Left lobe of liver (tissue), 2 donors: ENCODE measurements at regions not wholly inside any gene's neighbourhood (a gene's known extent, or its start where the extent isn't known, plus 50 kb on each side); places are given as distances from the start of the nearest gene placed in this dataset.
A peak's percentile ranks its signal among the peaks of the same experiment; 100 is the strongest.

ENCODE experiments used
- ATAC-seq: fragments of 200-7000 bp; cut with Tn5 transposase; one replicate; pipeline ENCODE4 v1.9.1; 2020; ENCODE audit warnings: mild to moderate bottlenecking, moderate library complexity
- DNase-seq: peaks from one replicate; pipeline ENCODE4 v3.0.0-alpha.2; 2020; ENCODE audit warnings: low spot score
- donor health status: DM: no; HTN: no; CAD: no; lungs with moderate emphysema.
- donor health status: DM: no; HTN: yes; CAD: no.

GRCh38 chr16:86052115-86052670 is 153.2 kb downstream of the IRF8 start:
- DNase-seq (no peak), ATAC-seq (no peak)

DNA sequence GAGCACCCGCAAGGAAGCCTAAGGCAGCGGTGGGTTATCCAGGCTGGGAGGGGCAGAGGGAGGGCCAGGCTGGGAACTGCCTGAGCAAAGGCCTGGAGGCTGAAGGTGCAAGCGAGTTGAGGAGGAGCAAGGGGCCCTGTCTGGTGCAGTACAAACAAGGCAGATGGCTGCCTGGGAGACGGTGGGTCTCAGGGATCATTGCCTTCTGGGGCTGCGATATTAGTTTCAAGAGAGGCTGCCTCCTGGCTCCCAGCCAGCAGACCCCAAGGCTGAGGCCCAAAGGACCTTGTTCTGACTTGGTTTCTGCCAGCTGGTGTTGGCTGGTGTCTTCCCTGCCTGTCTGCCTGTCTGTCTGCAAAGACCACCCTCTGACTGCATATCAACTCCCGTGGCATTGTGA is 154.0 kb downstream of the IRF8 start:
- DNase-seq (no peak), ATAC-seq (no peak)

DNA sequence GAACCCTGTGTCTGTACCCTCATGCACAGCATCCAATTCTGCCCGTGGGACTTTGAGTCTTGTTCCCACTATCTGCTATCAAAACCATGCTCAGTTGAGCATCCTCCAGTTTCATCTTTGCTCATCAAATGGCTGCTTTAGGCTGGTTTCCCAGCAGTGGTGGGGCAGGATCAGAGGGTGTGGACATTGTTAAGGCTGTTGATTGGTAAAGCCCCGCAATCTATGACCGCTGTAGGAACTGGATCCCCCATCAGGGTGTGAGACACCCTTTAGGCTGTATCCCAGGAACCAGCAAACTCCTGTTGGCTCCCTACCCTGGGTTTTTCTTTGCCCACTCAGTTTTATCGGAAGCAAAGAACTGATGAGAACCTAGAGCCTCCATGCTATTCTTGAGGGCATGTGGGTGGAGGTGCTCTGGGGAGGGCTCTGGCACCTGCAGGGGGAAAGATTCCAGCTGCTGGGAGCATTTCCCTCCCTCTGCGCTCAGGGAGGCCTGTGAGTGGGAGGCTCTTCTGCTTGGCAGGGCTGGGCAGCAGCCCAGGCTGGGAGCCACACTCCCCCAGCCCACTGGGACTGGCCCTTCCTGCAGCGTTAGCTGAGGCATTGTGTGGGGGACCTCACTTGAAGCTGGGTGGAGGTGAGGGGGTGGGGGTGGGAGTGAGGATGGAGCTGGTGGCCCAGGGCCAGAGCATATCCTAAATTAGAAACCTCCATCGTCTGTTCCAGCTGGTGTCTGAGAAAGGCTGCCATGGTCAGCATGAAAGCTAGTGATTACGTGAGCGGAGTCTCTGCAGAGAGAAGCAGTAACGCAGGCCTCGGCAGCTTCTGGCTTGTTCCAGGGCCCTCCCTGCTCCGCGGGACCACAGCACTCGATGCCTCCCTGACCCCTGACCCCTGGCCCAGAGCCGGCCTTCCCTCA is 160.6 kb downstream of the IRF8 start:
- ATAC-seq (peak; percentile 53), DNase-seq (no peak)

GRCh38 chr16:86060381-86061317 is 161.7 kb downstream of the IRF8 start:
- no peak for ATAC-seq
- no peak for DNase-seq

DNA sequence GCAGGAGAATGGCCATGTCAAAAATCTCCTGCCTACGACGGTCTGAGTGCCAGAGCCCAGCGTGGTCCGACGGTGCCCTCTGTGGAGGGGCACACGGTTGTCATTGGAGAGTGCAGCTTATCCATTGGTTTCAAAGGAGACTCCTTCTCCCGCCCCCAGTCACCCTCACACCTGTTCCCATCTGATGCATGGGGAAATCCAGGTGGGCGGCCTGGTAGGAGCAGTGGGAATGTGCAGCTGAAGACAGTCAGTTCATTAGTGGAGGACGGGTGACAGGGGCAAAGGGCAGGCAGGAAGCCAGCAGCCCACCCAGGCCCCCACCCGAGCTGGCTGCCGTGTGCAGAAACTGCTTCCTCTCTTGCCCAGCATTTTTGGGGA is 162.3 kb downstream of the IRF8 start:
- no peak for ATAC-seq
- DNase-seq = no peak

- no peak for DNase-seq
Observed at GRCh38 chr16:86061721-86062120, 162.8 kb downstream of the IRF8 start.

DNA sequence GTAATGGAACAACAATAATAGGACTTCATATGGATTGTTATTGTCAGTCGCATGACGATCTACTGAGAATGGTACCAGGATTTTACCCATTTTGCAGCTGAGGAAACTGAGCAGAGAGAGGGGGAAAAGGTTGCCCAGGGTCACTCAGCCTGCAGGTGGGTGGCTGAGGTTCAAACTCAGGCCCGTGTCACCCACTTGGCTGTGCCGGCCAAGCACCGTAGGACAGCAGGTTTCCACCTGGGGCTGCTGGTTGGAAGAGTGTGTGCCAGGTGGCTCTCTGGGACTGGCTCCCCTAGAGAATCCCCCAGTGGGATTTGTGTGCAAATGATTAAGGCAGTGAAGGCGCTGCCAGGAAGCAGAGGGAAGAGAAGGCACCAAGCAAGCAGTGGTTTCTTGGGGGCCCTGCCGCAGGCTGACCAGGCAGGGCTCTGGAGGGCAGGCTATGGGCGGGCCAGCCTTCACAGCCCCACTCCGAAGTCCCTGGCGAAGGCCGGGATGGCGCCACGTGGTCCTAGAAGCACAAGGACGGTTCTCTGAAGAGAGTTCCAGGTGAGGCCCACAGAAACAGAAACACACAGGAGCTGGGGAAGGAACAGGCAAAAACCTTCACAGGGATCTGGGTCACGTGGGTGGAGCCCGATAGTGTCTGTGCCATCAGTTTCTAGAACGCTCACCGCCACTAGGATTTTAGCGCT is 163.5 kb downstream of the IRF8 start:
- ATAC-seq = no peak
- no peak for DNase-seq

More at GRCh38 chr16:86061721-86062120, 162.8 kb downstream of the IRF8 start:
- no peak for ATAC-seq

GRCh38 chr16:86063760-86064405 is 164.9 kb downstream of the IRF8 start:
- no peak for ATAC-seq
- no peak for DNase-seq

- DNase-seq (no peak), ATAC-seq (no peak)
Observed at GRCh38 chr16:86064431-86065250, 165.7 kb downstream of the IRF8 start.

GRCh38 chr16:86065711-86066110 is 166.7 kb downstream of the IRF8 start:
- no peak for DNase-seq
- no peak for ATAC-seq

GRCh38 chr16:86066811-86067210 is 167.8 kb downstream of the IRF8 start:
- DNase-seq (no peak), ATAC-seq (no peak)

DNA sequence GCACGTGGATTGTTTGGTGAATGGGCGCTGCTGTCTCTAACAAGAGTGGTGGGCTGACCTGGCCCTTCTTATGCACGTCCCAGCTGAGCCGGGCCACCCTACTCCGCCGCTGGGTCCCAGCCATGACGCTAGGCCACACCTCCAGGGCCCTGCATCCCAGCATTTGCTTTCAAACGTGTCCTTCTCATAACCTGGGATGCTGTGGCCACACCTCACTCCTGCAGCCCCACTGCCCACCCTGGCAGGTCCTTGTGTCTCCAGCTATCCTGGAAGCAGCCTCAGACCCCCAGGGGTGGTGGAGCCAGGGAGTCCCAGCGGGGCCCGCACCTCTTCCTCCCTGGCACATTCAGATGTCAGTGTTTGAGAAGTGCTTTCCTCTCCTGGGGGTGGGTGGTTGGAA is 168.6 kb downstream of the IRF8 start:
- no peak for ATAC-seq
- DNase-seq = no peak

GRCh38 chr16:86067936-86068335 is 169.0 kb downstream of the IRF8 start:
- ATAC-seq (no peak), DNase-seq (no peak)

GRCh38 chr16:86068722-86069121 is 169.8 kb downstream of the IRF8 start:
- DNase-seq (no peak), ATAC-seq (no peak)

DNA sequence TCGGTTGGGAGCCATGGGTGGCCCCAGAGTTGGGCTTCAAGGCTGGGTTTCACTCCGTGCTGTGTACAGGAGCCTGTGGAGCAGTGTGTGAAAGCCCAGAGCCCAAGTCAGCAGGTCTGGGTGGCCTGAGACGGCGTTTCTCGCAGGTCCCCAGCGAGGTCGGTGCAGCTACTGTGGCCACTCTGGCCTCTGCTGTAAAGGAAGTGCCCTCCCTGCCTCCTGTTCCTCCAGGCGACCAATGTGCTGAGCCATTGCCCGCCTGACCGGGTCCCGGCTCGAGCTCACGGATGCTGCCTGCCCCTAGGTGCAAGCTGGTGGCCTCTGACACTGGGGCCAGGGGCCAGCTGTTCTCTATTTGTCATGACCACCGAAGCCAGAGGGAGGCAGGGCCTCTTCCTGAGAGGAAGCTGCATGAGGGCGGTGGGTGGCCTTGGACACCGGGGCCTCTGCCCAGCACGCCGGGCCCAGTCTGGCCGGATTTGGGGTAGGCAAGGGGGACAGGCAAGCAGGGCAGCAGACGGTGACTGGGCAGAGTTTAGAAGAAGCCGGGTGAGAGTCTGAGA is 170.9 kb downstream of the IRF8 start:
- no peak for DNase-seq
- no peak for ATAC-seq

- no peak for ATAC-seq
Observed at GRCh38 chr16:86070484-86070883, 171.5 kb downstream of the IRF8 start.

DNA sequence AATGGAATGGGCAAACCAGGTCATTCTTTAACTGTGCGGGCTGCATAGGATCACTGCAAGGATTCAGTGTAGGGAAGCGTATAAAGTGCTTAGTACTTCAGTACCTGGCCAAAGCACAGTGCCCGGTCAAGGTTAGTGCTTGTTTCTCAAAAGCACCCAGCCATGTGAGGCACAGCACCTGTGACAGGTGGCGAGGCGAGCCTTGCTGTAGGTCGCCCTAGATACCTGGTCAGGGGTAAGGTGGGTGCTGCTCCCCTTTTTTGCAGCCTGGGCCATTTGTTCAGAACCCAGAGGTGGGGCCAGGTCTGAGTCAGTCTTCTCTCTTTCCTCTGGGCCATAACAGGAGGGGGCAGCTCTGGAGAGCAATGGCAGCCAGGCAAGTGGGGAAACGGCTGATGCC is 172.0 kb downstream of the IRF8 start:
- no peak for DNase-seq

More at GRCh38 chr16:86070484-86070883, 171.5 kb downstream of the IRF8 start:
- DNase-seq = no peak

DNA sequence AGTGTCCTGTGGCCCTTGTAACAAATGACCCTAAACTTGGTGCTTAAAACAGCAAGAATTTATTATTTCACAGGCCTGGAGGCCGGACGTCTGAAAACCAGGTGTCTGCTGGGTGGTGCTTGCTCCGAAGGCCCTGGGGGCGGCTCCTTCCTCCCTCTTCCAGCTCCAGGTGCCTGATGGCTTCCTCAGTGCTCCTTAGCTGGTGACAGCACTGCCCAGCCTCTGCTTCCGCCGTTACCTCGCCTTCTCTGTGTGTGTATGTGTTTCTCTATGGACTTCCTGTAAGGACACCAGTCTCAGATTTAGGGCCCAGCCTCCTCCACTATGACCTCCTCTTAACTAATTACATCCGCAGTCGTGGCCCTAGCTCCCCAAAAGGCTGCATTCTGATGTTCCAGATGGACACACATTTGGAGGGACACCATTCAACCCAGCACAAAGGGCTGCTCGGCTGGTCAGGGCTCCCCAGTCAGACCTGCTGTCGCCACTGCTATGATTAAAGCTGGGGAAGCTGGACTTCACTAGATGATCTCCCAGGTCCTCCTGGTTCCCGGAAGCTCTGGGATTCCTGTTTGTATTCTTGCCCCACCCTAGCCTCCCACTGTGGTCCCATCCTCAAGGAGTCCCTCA is 172.8 kb downstream of the IRF8 start:
- ATAC-seq (no peak), DNase-seq (no peak)

More for the DNA sequence above, 172.0 kb downstream of the IRF8 start:
- ATAC-seq = no peak
